SU-DHL-6 (cell line): ENCODE measurements at regions not wholly inside any gene's neighbourhood (a gene's known extent, or its start where the extent isn't known, plus 50 kb on each side); places are given as distances from the start of the nearest gene placed in this dataset.

ENCODE experiments used
- H2AFZ ChIP-seq: fragments of 200-600 bp; sonication (generic); 2 replicates; pipeline ENCODE4 v1.6.1; 2014; ENCODE audit warnings: low read depth, mild to moderate bottlenecking, moderate library complexity, mixed read lengths, antibody characterized with exemption, low read length; ENCODE audit not compliant: severe bottlenecking
- H3F3A ChIP-seq: fragments of 200-600 bp; shearing (Covaris generic); 2 replicates; pipeline ENCODE4 v1.6.0; 2016; ENCODE audit warnings: antibody characterized with exemption, mild to moderate bottlenecking; ENCODE audit not compliant: insufficient read depth
- H3K27ac ChIP-seq: fragments of 200-600 bp; sonication (generic); 2 replicates; pipeline ENCODE4 v1.5.1; 2016; ENCODE audit warnings: low read depth, mild to moderate bottlenecking, low read length, moderate library complexity, mixed read lengths
- H3K27me3 ChIP-seq: fragments of 200-600 bp; sonication (generic), shearing (Covaris generic); 2 replicates; pipeline ENCODE4 v1.6.0; 2014; ENCODE audit warnings: mild to moderate bottlenecking, low read length
- H3K36me3 ChIP-seq: fragments of 200-600 bp; sonication (generic); 2 replicates; pipeline ENCODE4 v1.6.1; 2014; ENCODE audit warnings: mild to moderate bottlenecking, low read length, mixed read lengths
- H3K4me2 ChIP-seq: fragments of 300-600, 200-600 bp; shearing (Covaris generic), sonication (generic); 2 replicates; pipeline ENCODE4 v1.6.0; 2014; ENCODE audit warnings: low read length, low read depth, mild to moderate bottlenecking; ENCODE audit not compliant: poor library complexity, severe bottlenecking
- H3K4me3 ChIP-seq: fragments of 200-600 bp; sonication (generic); 2 replicates; pipeline ENCODE4 v1.5.1; 2014; ENCODE audit warnings: antibody characterized with exemption, low read length, mild to moderate bottlenecking, mixed read lengths; ENCODE audit not compliant: insufficient read depth, poor library complexity, severe bottlenecking
- H3K79me2 ChIP-seq: fragments of 200-600 bp; sonication (generic); 2 replicates; pipeline ENCODE4 v1.6.1; 2014; ENCODE audit warnings: mild to moderate bottlenecking, low read length, moderate library complexity; ENCODE audit not compliant: insufficient read depth
- H3K9ac ChIP-seq: fragments of 200-600 bp; sonication (generic); 2 replicates; pipeline ENCODE4 v1.7.0; 2014; ENCODE audit warnings: mild to moderate bottlenecking, low read length
- H3K9me2 ChIP-seq: fragments of 200-600 bp; sonication (generic); replicated peaks from 2 replicates; pipeline ENCODE4 v1.6.1; 2014; ENCODE audit warnings: low read length; ENCODE audit not compliant: insufficient read depth
- H3K9me3 ChIP-seq: fragments of 200-600 bp; sonication (generic); 2 replicates; pipeline ENCODE4 v1.6.1; 2014; ENCODE audit warnings: low read length, mixed read lengths; ENCODE audit not compliant: insufficient read depth
- H4K20me1 ChIP-seq: fragments of 200-600 bp; sonication (generic); 2 replicates; pipeline ENCODE4 v1.6.1; 2014; ENCODE audit warnings: low read depth, mild to moderate bottlenecking, antibody characterized with exemption, low read length, moderate library complexity, mixed read lengths
- EZH2phosphoT487 ChIP-seq: fragments of 200-600 bp; sonication (generic), shearing (Covaris generic); conservative IDR thresholded peaks from 2 replicates; pipeline ENCODE4 v1.6.1; 2018; ENCODE audit warnings: mild to moderate bottlenecking, antibody characterized with exemption, low read length, moderate library complexity, mixed read lengths
- TF ChIP-seq, protein P1 (sequence below): fragments of 200-600 bp; sonication (generic); IDR thresholded peaks from one replicate; pipeline ENCODE4 v1.5.1; 2017; ENCODE audit warnings: antibody characterized with exemption, mild to moderate bottlenecking, low read length, moderate library complexity; ENCODE audit not compliant: insufficient read depth, poor library complexity, severe bottlenecking

GRCh38 chr6:68313911-68314310 is 321.2 kb upstream of the ADGRB3 start:
- TF ChIP-seq, protein P1, sequence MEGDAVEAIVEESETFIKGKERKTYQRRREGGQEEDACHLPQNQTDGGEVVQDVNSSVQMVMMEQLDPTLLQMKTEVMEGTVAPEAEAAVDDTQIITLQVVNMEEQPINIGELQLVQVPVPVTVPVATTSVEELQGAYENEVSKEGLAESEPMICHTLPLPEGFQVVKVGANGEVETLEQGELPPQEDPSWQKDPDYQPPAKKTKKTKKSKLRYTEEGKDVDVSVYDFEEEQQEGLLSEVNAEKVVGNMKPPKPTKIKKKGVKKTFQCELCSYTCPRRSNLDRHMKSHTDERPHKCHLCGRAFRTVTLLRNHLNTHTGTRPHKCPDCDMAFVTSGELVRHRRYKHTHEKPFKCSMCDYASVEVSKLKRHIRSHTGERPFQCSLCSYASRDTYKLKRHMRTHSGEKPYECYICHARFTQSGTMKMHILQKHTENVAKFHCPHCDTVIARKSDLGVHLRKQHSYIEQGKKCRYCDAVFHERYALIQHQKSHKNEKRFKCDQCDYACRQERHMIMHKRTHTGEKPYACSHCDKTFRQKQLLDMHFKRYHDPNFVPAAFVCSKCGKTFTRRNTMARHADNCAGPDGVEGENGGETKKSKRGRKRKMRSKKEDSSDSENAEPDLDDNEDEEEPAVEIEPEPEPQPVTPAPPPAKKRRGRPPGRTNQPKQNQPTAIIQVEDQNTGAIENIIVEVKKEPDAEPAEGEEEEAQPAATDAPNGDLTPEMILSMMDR, result no peak
- no peak for TF ChIP-seq EZH2phosphoT487
- no peaks in the 10 kb centered on the region for H3K79me2 ChIP-seq
- no peaks in the 10 kb centered on the region for H4K20me1 ChIP-seq
- H3F3A ChIP-seq, result no peaks in the 10 kb centered on the region
- H3K4me3 ChIP-seq, result no peak overlapping the region
- no peak overlapping the region for H3K9ac ChIP-seq
- H3K27ac ChIP-seq, result no peak overlapping the region
- no peaks in the 10 kb centered on the region for H3K9me2 ChIP-seq
- H3K36me3 ChIP-seq, result no peaks in the 10 kb centered on the region
- peak overlapping the region; percentile 35 for H2AFZ ChIP-seq
- H3K27me3 ChIP-seq, result no peaks in the 10 kb centered on the region
- H3K4me2 ChIP-seq, result no peak overlapping the region
- no peaks in the 10 kb centered on the region for H3K9me3 ChIP-seq

DNA sequence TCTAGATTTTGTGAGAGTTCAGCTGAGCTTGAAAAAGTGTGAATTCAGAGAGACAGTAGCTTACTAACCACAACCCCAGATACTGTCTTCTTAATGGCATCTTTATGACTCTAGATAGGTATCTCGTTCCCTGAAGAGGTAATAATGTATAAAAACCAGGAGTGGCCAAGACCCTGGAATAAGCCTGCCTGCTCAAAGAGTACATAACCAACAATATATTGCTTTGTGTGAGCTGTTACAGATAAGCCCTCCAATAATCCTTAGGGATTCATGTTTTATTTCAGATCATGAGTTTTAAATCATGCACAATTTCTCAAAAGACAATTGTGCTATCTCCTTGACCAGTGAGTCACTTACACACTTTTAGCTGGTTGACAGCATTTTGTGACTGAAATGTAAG is 327.8 kb upstream of the ADGRB3 start:
- H3K4me3 ChIP-seq, result no peak overlapping the region
- no peaks in the 10 kb centered on the region for H3F3A ChIP-seq
- no peaks in the 10 kb centered on the region for H4K20me1 ChIP-seq
- peak overlapping the region; percentile 18 for H2AFZ ChIP-seq
- no peak overlapping the region for H3K27ac ChIP-seq
- H3K9me3 ChIP-seq, result no peaks in the 10 kb centered on the region
- H3K27me3 ChIP-seq, result no peaks in the 10 kb centered on the region
- H3K9me2 ChIP-seq, result no peaks in the 10 kb centered on the region
- H3K79me2 ChIP-seq, result no peaks in the 10 kb centered on the region
- H3K4me2 ChIP-seq, result no peak overlapping the region
- TF ChIP-seq EZH2phosphoT487, result no peak
- TF ChIP-seq, protein P1, result no peak
- H3K36me3 ChIP-seq, result no peaks in the 10 kb centered on the region
- H3K9ac ChIP-seq, result no peak overlapping the region

DNA sequence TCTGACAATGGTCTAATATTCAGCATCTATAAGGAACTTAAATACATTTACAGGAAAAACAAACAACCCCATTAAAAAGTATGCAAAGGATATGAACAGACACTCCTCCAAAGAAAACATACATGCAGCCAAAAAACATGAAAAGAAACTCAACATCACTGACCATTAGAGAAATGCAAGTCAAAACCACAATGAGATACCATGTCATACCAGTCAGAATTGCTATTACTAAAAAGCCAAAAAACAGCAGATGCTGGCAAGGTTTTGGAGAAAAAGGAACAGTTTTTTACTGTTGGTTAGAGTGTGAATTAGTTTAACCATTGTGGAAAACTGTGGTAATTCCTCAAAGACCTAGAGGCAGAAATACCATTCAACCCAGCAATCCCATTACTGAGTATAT is 339.0 kb upstream of the ADGRB3 start:
- Histone ChIP-seq H4K20me1 (no peaks in the 10 kb centered on the region), H3K9ac (no peak overlapping the region), H3K9me3 (no peaks in the 10 kb centered on the region), H3K9me2 (no peaks in the 10 kb centered on the region), H2AFZ (no peak overlapping the region), H3K27ac (no peak overlapping the region), H3K79me2 (no peaks in the 10 kb centered on the region), H3K27me3 (no peaks in the 10 kb centered on the region), H3K36me3 (no peaks in the 10 kb centered on the region), H3K4me2 (no peak overlapping the region), H3F3A (no peaks in the 10 kb centered on the region), H3K4me3 (no peak overlapping the region)
- TF ChIP-seq EZH2phosphoT487, result no peak
- TF ChIP-seq, protein P1, result no peak

DNA sequence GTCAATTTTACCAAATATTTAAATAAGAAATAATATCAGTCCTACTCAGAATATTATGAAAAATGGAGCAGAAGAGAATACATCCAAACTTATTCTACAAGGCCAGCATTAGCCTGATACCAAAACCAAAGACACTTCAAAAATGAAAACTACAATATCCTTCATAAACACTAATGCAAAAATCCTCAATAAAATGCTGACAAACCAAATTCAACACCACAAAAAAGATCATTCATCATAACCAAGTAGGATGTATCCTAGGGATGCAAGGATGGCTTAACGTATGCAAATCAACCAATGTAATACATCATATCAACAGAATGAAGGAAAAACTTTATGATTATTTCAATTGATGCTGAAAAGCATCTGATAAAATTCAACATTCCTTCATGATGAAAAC is 352.4 kb upstream of the ADGRB3 start:
- H3K27ac ChIP-seq, result no peak overlapping the region
- no peak overlapping the region for H3K4me2 ChIP-seq
- no peak for TF ChIP-seq EZH2phosphoT487
- TF ChIP-seq, protein P1, result no peak
- no peak overlapping the region for H2AFZ ChIP-seq
- no peaks in the 10 kb centered on the region for H3K9me3 ChIP-seq
- no peaks in the 10 kb centered on the region for H3K27me3 ChIP-seq
- H3K79me2 ChIP-seq, result no peaks in the 10 kb centered on the region
- no peak overlapping the region for H3K9ac ChIP-seq
- no peaks in the 10 kb centered on the region for H3F3A ChIP-seq
- H3K4me3 ChIP-seq, result no peak overlapping the region
- H4K20me1 ChIP-seq, result no peaks in the 10 kb centered on the region
- 0 out of 2 replicates have a peak, but pooled peaks cover 4% of the 10 kb centered on the region for H3K36me3 ChIP-seq
- no peaks in the 10 kb centered on the region for H3K9me2 ChIP-seq
